HFFc6 (cell line): ENCODE measurements at regions not wholly inside any gene's neighbourhood (a gene's known extent, or its start where the extent isn't known, plus 50 kb on each side); places are given as distances from the start of the nearest gene placed in this dataset.

ENCODE experiments used
- DNase-seq: peaks from one replicate; pipeline ENCODE4 v3.0.0-alpha.2; 2018
- H3K27ac Mint-ChIP-seq: 2 replicates; pipeline ENCODE4 v1.8.0; 2020; ENCODE audit warnings: mild to moderate bottlenecking, mixed read lengths
- H3K27me3 Mint-ChIP-seq: 2 replicates; pipeline ENCODE4 v1.8.0; 2021; ENCODE audit warnings: mild to moderate bottlenecking, moderate library complexity, mixed read lengths; ENCODE audit not compliant: insufficient read depth
- H3K36me3 Mint-ChIP-seq: 2 replicates; pipeline ENCODE4 v1.8.0; 2021; ENCODE audit warnings: low read depth, mixed read lengths
- H3K4me1 Mint-ChIP-seq: 2 replicates; pipeline ENCODE4 v1.8.0; 2020; ENCODE audit warnings: low read depth, mixed read lengths
- H3K4me3 Mint-ChIP-seq: 2 replicates; pipeline ENCODE4 v1.8.0; 2020; ENCODE audit warnings: mild to moderate bottlenecking, moderate library complexity, mixed read lengths
- H3K9me3 Mint-ChIP-seq: 2 replicates; pipeline ENCODE4 v1.8.0; 2020; ENCODE audit warnings: mild to moderate bottlenecking, mixed read lengths
- TF ChIP-seq, protein P1 (sequence below): fragments of 200-600 bp; sonication (generic); IDR thresholded peaks from 2 replicates; pipeline ENCODE4 v1.5.0; 2021; ENCODE audit warnings: antibody characterized with exemption, mild to moderate bottlenecking

DNA sequence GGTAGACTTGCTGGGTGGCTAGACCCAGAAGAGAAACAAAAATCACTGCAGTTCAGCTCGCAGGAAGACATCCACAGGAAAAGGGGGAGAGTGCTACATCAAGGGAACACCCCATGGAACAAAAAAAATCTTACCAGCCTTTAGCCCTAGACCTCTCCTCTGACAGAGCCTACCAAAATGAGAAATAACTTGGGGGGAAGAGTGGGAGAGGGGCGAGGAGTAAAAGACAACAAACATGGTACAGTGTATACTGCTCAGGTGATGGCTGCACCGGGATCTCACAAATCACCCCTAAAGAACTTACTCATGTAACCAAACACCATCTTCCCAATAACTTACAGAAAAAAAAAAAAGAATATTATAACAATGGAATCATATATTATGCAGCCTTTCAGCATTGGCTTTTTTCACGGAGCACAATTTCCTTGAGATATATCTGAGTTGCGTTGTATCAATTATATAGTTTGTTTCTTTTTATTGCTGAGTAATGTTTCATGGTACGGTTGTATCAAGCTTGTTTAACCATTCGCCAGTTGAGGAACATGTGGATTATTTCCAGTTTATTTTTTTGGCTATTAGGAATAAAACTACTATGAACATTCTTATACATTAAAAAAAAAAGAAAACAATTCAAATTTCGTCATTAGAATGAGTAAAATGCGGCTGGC is 90.9 kb downstream of the ZNF280B start:
- TF ChIP-seq, protein P1, sequence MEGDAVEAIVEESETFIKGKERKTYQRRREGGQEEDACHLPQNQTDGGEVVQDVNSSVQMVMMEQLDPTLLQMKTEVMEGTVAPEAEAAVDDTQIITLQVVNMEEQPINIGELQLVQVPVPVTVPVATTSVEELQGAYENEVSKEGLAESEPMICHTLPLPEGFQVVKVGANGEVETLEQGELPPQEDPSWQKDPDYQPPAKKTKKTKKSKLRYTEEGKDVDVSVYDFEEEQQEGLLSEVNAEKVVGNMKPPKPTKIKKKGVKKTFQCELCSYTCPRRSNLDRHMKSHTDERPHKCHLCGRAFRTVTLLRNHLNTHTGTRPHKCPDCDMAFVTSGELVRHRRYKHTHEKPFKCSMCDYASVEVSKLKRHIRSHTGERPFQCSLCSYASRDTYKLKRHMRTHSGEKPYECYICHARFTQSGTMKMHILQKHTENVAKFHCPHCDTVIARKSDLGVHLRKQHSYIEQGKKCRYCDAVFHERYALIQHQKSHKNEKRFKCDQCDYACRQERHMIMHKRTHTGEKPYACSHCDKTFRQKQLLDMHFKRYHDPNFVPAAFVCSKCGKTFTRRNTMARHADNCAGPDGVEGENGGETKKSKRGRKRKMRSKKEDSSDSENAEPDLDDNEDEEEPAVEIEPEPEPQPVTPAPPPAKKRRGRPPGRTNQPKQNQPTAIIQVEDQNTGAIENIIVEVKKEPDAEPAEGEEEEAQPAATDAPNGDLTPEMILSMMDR = no peak
- no peaks in the 10 kb centered on the region for H3K36me3 Mint-ChIP-seq

DNA sequence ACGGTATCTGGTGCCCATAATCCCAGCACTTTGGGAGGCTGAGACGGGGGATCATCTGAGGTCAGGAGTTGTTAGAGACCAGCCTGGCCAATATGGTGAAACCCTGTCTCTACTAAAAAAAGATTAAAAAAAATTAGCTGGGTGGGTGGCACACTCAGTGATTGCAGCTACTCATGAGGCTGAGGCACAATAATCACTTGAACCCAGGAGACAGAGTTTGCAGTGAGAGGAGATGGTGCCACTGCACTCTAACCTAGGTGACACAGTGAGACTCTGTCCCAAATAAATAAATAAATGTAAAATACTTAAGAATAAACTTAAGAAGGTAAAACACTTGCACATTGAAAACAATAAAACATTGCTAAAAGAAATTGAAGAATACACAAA is 90.4 kb downstream of the ZNF280B start:
- Mint-ChIP-seq H3K9me3 (no peaks in the 10 kb centered on the region), H3K4me1 (no peaks in the 10 kb centered on the region), H3K4me3 (no peak overlapping the region), H3K36me3 (no peaks in the 10 kb centered on the region), H3K27ac (no peak overlapping the region), H3K27me3 (peaks cover 32% of the 10 kb centered on the region)
- DNase-seq = no peak
- TF ChIP-seq, protein P1 = no peak

More for the DNA sequence above, 90.9 kb downstream of the ZNF280B start:
- Mint-ChIP-seq H3K9me3 (no peaks in the 10 kb centered on the region), H3K27ac (no peak overlapping the region), H3K27me3 (peaks cover 32% of the 10 kb centered on the region), H3K4me3 (no peak overlapping the region), H3K4me1 (no peaks in the 10 kb centered on the region)
- no peak for DNase-seq

DNA sequence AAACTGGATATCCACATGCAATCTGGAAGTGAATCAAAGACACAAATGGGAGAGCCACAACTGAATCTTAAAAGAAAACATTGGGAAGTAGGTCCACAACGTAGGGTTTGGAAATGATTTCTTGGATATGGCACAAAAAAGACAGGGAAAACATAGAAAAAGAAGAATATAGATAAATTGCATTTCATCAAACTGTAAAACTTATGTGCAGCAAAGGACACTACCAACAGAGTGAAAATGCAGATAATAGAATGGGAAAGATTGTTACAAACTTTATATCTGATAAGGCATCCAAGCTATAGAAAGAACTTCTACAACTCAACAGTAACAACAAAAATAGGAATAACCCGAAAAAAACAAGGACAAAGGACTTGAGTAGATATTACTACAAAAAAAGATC is 89.6 kb downstream of the ZNF280B start:
- no peaks in the 10 kb centered on the region for H3K36me3 Mint-ChIP-seq
- no peak overlapping the region for H3K27ac Mint-ChIP-seq
- peaks cover 32% of the 10 kb centered on the region for H3K27me3 Mint-ChIP-seq
- no peak overlapping the region for H3K4me3 Mint-ChIP-seq
- TF ChIP-seq, protein P1 = no peak
- DNase-seq = no peak
- H3K9me3 Mint-ChIP-seq = no peaks in the 10 kb centered on the region
- no peaks in the 10 kb centered on the region for H3K4me1 Mint-ChIP-seq

DNA sequence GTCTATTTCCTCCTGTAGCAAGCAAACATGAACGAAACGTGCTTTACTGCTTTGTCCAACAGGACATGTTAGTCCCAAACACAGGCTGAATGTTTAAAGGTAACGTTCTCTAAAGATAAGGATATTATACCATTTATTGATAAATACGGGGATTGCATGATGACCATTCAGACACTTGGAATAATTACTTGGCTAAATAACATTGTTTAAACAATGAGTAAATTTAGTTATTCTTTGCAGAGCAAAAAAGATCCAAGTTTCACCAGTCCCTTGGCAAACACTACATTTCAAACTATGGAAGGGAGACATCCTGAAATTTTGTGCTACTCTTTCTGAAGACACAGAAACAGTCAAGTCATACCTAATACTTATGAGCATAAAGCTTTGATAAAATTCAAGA is 88.0 kb downstream of the ZNF280B start:
- Mint-ChIP-seq H3K27ac (no peak overlapping the region), H3K4me1 (no peaks in the 10 kb centered on the region), H3K27me3 (peaks cover 33% of the 10 kb centered on the region), H3K36me3 (no peaks in the 10 kb centered on the region), H3K4me3 (no peak overlapping the region), H3K9me3 (no peaks in the 10 kb centered on the region)
- no peak for DNase-seq
- TF ChIP-seq, protein P1 = no peak

DNA sequence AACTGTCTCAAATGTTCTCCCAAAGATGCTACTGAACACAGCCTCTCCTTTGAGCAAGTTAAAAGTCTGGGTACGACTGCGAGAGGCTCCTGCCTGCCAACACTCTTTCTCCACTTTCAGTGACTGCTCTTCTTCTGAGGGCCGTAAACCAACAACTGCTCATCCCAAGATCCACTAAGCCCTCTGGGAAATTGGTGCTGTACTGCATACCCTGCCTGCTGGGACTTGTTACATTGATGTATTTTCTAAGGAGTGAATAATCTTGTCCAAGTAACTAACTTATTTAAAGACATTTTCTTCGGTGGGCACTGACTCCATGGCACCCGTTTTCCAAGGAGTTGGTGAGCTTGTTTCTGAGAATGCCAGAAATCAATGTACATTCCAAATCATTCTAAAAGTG is 87.2 kb downstream of the ZNF280B start:
- DNase-seq = no peak
- no peak overlapping the region for H3K4me3 Mint-ChIP-seq
- no peaks in the 10 kb centered on the region for H3K36me3 Mint-ChIP-seq
- TF ChIP-seq, protein P1 = no peak
- H3K27me3 Mint-ChIP-seq = peaks cover 38% of the 10 kb centered on the region
- H3K27ac Mint-ChIP-seq = no peak overlapping the region
- no peaks in the 10 kb centered on the region for H3K4me1 Mint-ChIP-seq
- no peaks in the 10 kb centered on the region for H3K9me3 Mint-ChIP-seq
